Naive B cell (primary cell): ENCODE measurements at regions not wholly inside any gene's neighbourhood (a gene's known extent, or its start where the extent isn't known, plus 50 kb on each side); places are given as distances from the start of the nearest gene placed in this dataset.

Experiments
- ATAC-seq, 2 donors: fragments of 150-1000 bp; cut with Tn5 transposase; 2 replicates each; pipeline ENCODE4 v1.10.0; 2021; ENCODE audit warnings: low read depth in 2 of 2, mild to moderate bottlenecking in 2 of 2, moderate library complexity in 2 of 2
- DNase-seq: peaks from one replicate; pipeline ENCODE4 v3.0.0; 2022
- H3K27ac Mint-ChIP-seq, 6 donors: one replicate each; pipeline ENCODE4 v1.8.0; 2020 to 2022; ENCODE audit warnings: mild to moderate bottlenecking in 6 of 6, mixed read lengths in 6 of 6, moderate library complexity in 5 of 6, inconsistent platforms in 2 of 6
- H3K27me3 Mint-ChIP-seq, 3 donors: one replicate each; pipeline ENCODE4 v1.8.0; 2021 to 2022; ENCODE audit warnings: mixed read lengths in 3 of 3, mild to moderate bottlenecking in 1 of 3
- H3K36me3 Mint-ChIP-seq, 2 donors: one replicate each; pipeline ENCODE4 v1.8.0; 2020 to 2022; ENCODE audit warnings: mixed read lengths in 2 of 2, inconsistent platforms in 1 of 2, mild to moderate bottlenecking in 1 of 2
- H3K4me1 Mint-ChIP-seq, 3 donors: one replicate each; pipeline ENCODE4 v1.8.0; 2020 to 2022; ENCODE audit warnings: mixed read lengths in 3 of 3, inconsistent platforms in 1 of 3, mild to moderate bottlenecking in 1 of 3, moderate library complexity in 1 of 3
- H3K4me3 Mint-ChIP-seq, 8 donors: one replicate each; pipeline ENCODE4 v1.8.0; 2020 to 2022; ENCODE audit warnings: mild to moderate bottlenecking in 8 of 8, mixed read lengths in 8 of 8, moderate library complexity in 8 of 8, inconsistent platforms in 2 of 8
- H3K9me3 Mint-ChIP-seq, 7 donors: one replicate each; pipeline ENCODE4 v1.8.0; 2020 to 2022; ENCODE audit warnings: mixed read lengths in 7 of 7, mild to moderate bottlenecking in 5 of 7, inconsistent platforms in 2 of 7, moderate library complexity in 1 of 7

DNA sequence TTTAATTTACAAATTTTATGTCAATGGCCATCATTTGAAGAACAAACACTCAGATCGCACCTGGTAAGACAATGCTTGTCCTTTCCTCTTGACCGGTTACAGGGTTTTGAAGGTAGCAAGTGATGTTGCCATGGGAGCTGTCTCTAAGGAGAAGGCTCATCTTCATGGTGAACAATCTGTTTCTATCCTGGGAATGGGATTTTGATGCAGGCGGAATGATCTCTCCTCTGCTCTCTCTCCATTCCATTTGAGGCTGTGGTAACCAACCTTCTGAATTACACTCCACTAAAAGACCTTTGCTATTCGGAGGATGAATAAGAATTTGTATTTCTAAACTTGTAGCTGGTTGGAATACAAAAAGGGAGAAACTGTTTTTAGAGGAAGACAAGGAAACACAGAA lies 57.9 kb upstream of the SLC5A9 start:
- no peak overlapping the region for H3K4me3 Mint-ChIP-seq
- no peak for ATAC-seq
- peaks cover 4 to 21% (median 19%) of the 10 kb centered on the region in 3 donors for H3K27me3 Mint-ChIP-seq

DNA sequence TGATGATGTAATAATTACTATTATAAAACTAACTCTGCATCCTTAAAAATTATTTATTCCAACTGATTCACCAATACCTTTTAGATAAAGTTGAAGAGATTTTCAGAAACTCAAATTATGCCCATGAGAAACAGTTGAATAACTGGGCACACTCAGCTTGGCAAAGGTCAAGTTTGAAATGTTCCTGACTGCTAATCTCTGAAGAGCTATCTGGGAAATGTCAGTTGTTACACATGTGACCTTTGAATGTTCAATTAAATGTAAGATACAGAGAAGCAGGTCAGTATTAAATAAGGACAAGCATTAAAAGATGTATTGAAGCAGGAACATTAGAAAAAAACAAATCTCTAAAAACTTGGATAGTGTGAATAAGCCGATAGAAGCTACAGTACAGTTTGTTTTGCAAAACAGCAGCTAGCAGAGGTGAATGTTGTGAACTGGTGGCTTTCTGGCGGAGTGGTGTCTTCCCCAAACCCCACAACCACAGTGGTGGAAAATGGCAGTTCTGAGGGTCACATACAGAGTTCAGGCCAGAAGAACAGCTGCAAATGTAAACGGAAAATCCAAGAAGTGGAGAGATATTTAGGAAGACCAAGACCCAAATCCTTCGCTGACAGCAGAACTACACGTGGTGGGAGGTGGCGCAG lies 61.9 kb upstream of the SLC5A9 start:
- no peak for DNase-seq
- no peak for ATAC-seq
- Mint-ChIP-seq H3K27ac (no peak overlapping the region), H3K9me3 (peaks cover 0 to 2% (median 0%) of the 10 kb centered on the region in 7 donors), H3K4me3 (no peak overlapping the region), H3K4me1 (no peaks in the 10 kb centered on the region), H3K27me3 (peaks cover 4 to 19% (median 17%) of the 10 kb centered on the region in 3 donors), H3K36me3 (no peaks in the 10 kb centered on the region)

More for the DNA sequence above, 57.9 kb upstream of the SLC5A9 start:
- DNase-seq: no peak
- Mint-ChIP-seq H3K27ac (no peak overlapping the region), H3K9me3 (peaks cover 0 to 11% (median 6%) of the 10 kb centered on the region in 7 donors), H3K36me3 (no peaks in the 10 kb centered on the region), H3K4me1 (no peaks in the 10 kb centered on the region)

DNA sequence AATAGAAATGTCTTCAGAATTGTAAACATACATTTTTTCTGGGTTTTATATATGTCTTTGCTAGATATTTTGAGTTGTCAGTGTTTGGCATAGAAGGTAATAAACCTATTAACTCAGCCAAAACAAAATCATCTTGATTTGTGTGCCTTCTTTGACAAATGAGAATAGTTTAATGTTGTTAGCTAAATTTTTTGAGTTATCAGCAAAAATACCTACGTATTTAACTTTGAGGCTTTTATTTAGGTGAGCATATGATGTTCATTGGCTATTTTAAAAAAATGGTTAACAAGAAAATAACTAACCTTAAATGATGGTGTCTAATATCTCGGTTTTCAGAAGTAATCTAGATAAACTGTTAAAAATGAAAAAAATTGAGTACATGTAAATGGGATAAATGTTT lies 83.2 kb upstream of the SLC5A9 start:
- H3K27ac Mint-ChIP-seq: no peak overlapping the region
- H3K27me3 Mint-ChIP-seq: peaks cover 16 to 43% (median 29%) of the 10 kb centered on the region in 3 donors
- H3K4me3 Mint-ChIP-seq: no peak overlapping the region
- ATAC-seq (no peak), DNase-seq (no peak)
- peaks cover 0 to 12% (median 2%) of the 10 kb centered on the region in 7 donors for H3K9me3 Mint-ChIP-seq
- H3K4me1 Mint-ChIP-seq: no peaks in the 10 kb centered on the region
- H3K36me3 Mint-ChIP-seq: no peaks in the 10 kb centered on the region

DNA sequence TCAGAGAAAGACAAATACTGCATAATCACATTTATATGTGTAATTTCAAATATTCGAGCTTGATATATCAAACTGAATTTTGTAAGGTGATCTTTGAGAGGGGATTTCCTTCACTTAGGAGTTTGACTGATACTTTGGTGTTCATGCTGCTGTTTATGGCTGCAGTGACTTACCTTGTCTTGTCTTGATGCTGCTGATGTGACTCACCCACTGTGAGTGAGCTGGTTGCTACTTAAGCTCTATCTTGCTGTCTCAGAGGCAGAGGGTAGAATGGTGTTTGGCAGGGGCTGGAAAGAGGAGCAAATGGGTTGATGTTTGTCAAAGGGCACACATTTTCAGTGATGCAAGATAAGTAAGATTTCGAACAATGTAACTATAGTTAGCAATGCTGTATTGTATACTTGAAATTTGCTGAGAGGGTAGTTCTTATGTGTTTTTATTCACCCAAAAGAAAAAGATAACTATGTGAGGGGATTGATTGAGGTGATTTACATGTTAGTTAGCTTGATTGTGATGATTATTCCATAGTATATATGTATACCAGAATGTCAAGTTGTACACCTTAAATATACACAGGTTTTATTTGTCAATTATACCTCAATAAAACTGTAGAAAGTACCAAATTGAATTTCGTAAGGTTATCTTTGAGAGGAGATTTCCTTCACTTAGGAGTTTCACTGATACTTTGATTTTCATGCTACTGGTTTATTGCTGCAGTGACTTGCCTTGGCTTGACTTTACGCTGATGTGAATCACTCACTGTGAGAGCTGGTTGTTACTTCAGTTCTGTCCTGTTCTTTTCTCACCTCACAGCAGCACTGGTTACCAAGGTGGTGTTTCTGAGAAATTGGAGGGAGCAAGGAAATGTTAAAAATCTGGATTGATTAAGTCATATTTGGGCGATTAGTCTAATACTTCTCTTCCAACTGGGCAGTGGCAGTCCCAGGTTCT lies 94.5 kb upstream of the SLC5A9 start:
- peaks cover 9 to 25% (median 20%) of the 10 kb centered on the region in 3 donors for H3K27me3 Mint-ChIP-seq
- H3K4me1 Mint-ChIP-seq: no peaks in the 10 kb centered on the region
- no peak overlapping the region for H3K27ac Mint-ChIP-seq
- ATAC-seq (no peak), DNase-seq (no peak)
- no peak overlapping the region for H3K4me3 Mint-ChIP-seq
- H3K36me3 Mint-ChIP-seq: no peaks in the 10 kb centered on the region
- peaks cover 0 to 8% (median 4%) of the 10 kb centered on the region in 7 donors for H3K9me3 Mint-ChIP-seq

DNA sequence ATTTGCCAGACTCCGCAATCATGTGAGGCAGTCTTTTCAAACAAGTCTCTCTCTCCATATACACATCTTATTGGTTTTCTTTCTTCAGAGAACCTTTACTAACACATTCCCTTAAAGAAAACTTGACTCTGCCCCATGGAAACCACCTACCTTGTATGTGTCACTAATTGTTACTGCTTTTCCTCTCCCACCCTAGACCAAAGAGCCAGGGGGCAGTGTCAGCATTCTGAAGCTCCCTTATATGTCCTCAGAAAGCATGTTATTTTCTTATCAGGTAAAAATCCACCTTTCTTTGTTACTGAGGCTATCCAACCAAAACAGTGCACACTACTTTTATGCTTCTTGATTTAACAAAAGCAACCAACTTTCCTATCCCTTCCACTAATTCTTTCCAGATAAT lies 98.9 kb upstream of the SLC5A9 start:
- Mint-ChIP-seq H3K9me3 (peaks cover 0 to 11% (median 4%) of the 10 kb centered on the region in 7 donors), H3K27ac (no peak overlapping the region), H3K4me1 (no peaks in the 10 kb centered on the region), H3K36me3 (no peaks in the 10 kb centered on the region), H3K27me3 (peaks cover 15 to 44% (median 30%) of the 10 kb centered on the region in 3 donors), H3K4me3 (no peak overlapping the region)
- ATAC-seq (no peak), DNase-seq (no peak)

DNA sequence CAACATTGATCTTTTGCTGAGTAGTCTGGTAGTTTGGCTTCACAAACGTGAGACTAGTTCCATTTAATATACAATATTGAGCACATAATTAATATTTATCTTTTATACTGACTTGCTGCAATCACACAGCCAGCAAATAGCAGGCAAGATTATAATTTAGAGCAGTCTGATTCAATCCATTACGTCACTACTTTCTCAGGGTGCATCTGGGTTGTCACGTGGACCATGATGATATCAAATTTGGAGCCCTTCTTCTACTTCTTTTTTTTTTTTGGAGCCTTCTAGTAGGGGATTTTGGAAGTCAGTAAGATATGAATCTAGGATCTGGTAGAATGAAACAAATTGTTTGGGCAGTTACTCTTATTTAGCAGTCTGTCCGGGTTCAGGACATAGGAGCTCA lies 100.6 kb upstream of the SLC5A9 start:
- Mint-ChIP-seq H3K9me3 (peaks cover 0 to 19% (median 7%) of the 10 kb centered on the region in 7 donors), H3K4me3 (no peak overlapping the region), H3K27ac (no peak overlapping the region), H3K4me1 (no peaks in the 10 kb centered on the region), H3K36me3 (no peaks in the 10 kb centered on the region), H3K27me3 (peaks cover 11 to 44% (median 30%) of the 10 kb centered on the region in 3 donors)
- no peak for DNase-seq
- ATAC-seq: no peak

DNA sequence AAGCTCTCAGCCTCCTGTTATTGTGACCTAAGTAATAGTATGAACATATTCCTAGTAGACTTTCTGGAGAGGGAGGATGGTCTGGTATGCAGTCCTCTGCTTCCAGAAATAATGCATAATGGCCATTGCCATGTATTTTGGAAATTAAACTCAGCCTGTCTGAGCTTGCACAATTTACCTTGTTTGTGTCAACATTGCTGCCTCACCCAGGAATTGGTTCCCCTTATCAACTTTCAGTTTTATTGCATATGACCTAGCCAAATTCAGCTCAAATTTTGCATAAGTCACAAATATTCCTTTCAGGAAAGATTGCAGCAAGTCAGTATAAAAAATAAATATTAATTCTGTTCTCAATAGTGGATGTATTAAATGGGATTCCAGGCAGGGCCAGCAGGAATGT lies 101.9 kb upstream of the SLC5A9 start:
- Mint-ChIP-seq H3K27ac (no peak overlapping the region), H3K27me3 (peaks cover 20 to 41% (median 30%) of the 10 kb centered on the region in 3 donors), H3K36me3 (no peaks in the 10 kb centered on the region), H3K4me3 (no peak overlapping the region), H3K4me1 (no peaks in the 10 kb centered on the region), H3K9me3 (peaks cover 0 to 21% (median 7%) of the 10 kb centered on the region in 7 donors)
- DNase-seq (no peak), ATAC-seq (no peak)

DNA sequence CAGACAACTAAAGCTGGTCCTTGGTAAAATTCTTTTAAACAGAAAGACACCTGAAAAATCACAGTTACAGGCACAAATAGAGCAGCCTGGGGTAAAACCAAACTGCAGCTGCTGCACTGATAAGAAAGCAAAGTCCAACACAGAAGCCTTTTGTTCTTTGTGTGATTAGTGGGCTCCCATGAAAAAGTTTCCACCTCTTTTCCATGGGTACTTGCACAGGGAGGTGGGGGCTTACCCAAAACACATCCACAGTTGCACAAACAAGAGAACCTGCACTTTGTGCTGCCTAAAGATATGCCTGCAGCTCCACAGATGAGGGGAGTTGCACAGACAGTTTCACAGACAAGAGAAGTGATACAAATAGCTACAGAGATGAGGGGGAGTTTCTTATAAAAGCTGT lies 106.7 kb upstream of the SLC5A9 start:
- DNase-seq: no peak
- no peaks in the 10 kb centered on the region for H3K4me1 Mint-ChIP-seq
- no peaks in the 10 kb centered on the region for H3K36me3 Mint-ChIP-seq
- H3K9me3 Mint-ChIP-seq: peaks cover 0 to 20% (median 7%) of the 10 kb centered on the region in 7 donors
- ATAC-seq: no peak
- peaks cover 14 to 23% (median 21%) of the 10 kb centered on the region in 3 donors for H3K27me3 Mint-ChIP-seq
- no peak overlapping the region for H3K27ac Mint-ChIP-seq
- H3K4me3 Mint-ChIP-seq: no peak overlapping the region

DNA sequence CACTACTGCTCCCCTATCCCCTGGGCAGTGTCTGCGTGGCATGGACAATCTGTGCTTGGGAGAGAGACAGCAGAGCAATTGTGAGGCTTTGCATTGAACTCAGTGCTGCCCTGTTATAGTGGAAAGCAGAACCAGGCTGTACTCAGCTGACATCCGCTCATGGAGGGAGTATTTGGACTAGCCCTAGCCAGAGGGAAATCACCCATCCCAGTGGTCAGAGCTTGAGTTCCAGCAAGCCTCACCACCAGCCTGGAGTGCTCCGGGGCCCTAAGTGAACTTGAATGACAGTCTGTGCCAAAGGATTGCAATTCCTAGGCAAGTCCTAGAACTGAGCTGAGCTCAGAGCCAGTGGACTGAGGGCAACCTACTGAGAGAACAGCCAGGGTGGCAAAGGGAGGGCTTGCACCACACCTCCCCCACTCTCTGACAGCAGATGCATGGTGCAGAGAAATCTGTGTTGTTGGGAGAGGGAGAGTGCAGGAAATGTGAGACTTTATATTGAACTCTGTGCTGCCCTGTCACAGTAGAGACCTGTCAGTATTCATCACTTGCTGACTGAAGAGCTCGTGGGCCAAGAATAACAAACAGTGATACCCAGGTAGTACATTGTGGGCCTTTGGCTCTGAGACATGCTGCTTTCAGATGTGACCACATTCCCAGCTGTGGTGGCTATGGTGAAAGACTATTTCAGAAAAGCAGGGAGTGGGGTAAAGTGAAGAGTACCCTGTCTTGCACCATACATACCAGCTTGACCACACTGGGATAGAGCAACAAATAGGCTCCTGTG lies 107.7 kb upstream of the SLC5A9 start:
- no peak for DNase-seq
- no peak overlapping the region for H3K4me3 Mint-ChIP-seq
- H3K9me3 Mint-ChIP-seq: peaks cover 0 to 17% (median 7%) of the 10 kb centered on the region in 7 donors
- peaks cover 21 to 23% (median 21%) of the 10 kb centered on the region in 3 donors for H3K27me3 Mint-ChIP-seq
- no peaks in the 10 kb centered on the region for H3K4me1 Mint-ChIP-seq
- H3K36me3 Mint-ChIP-seq: no peaks in the 10 kb centered on the region
- no peak for ATAC-seq
- H3K27ac Mint-ChIP-seq: no peak overlapping the region

DNA sequence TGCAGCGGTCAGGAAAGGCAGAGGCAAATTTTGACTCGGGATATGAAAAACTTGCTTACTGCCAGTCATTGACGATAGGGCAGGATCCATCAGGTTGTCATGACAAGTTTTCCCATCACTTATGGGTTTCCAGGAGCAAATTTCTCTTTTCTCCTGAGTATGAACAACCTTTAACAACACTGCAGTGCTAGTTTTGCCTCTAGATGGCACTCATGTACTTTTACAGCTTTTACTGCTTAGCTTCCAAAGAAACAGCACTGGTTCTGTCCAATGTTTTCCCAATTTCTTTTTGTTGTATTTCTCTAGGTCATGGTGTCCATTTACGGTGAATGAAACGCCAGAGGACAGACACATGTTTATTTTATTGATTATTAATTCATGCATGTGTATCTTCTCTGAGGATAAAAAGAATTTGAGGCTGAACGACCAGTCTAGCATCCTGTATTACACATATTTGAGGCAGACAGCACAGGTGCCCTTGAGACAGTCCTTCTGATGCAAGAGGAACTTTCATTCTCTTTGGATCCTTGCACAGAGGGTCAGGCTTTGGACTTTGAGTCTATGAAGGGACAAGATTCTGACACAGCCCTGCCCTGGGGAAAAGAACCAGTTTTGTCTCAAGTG lies 112.3 kb upstream of the TRABD2B start:
- Mint-ChIP-seq H3K36me3 (no peaks in the 10 kb centered on the region), H3K9me3 (no peaks in the 10 kb centered on the region), H3K4me1 (no peaks in the 10 kb centered on the region), H3K27me3 (peaks cover 19 to 24% (median 19%) of the 10 kb centered on the region in 3 donors), H3K4me3 (no peak overlapping the region), H3K27ac (no peak overlapping the region)
- ATAC-seq: no peak
- DNase-seq: no peak

DNA sequence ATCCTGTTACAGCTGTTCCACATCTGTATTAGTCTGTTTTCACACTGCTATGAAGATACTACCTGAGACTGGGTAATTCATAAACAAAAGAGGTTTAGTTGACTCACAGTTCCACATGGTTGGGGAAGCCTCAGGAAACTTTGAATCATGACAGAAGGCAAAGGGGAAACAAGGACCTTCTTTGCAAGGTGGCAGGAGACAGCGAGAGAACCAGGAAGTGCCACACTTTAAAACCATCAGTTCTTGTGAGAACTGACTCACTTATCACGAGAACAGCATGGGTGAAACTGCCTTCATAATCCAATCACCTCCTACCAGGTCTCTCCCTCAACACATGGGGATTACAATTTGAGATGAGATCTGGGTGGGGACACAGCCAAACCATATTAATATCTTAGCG lies 110.3 kb upstream of the TRABD2B start:
- DNase-seq (no peak), ATAC-seq (no peak)
- Mint-ChIP-seq H3K27me3 (peaks cover 11 to 17% (median 15%) of the 10 kb centered on the region in 3 donors), H3K36me3 (no peaks in the 10 kb centered on the region), H3K4me3 (no peak overlapping the region), H3K27ac (no peak overlapping the region), H3K9me3 (no peaks in the 10 kb centered on the region), H3K4me1 (no peaks in the 10 kb centered on the region)

DNA sequence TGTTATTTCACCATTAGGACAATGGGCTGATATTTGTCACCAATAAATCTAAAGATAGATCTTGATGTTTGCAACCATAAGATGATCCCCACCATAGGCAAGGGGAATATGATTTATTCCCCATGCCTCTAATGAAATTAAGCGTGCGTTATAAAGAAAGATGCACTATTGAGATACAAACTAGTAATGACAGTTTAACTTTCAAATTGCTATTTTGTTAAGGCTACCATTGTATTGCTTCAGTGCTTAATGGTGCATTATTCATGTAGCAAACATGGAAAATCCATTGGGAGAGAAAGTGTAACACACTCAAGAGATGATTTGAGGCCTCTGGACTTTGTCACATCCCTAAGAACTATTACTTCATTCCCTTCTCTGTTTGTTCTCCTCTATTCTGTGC lies 108.9 kb upstream of the TRABD2B start:
- DNase-seq (no peak), ATAC-seq (no peak)
- Mint-ChIP-seq H3K27ac (no peak overlapping the region), H3K27me3 (peaks cover 10 to 24% (median 21%) of the 10 kb centered on the region in 3 donors), H3K9me3 (peaks cover 0 to 6% (median 0%) of the 10 kb centered on the region in 7 donors), H3K36me3 (no peaks in the 10 kb centered on the region), H3K4me1 (no peaks in the 10 kb centered on the region), H3K4me3 (no peak overlapping the region)

DNA sequence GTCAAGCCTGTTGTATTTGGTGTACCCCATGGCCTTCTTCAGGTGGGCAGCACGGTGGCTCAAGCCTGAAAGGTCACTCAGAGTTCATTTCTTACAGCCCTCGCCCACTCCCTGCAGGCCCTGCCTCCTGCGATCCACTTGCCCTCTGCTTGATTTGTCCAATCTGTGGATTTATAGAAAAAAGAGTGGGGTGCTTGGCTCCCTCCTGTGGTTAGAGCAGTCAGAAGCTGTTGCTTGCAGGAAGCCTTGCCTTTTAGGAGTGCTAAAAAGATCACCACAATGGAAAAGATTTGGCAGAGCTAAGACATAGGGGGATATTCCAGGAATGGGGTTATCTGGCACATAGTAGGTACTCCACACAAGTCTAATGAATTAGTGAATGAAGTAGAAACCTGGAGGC lies 108.0 kb upstream of the TRABD2B start:
- no peaks in the 10 kb centered on the region for H3K36me3 Mint-ChIP-seq
- H3K27me3 Mint-ChIP-seq: peaks cover 14 to 26% (median 19%) of the 10 kb centered on the region in 3 donors
- no peak overlapping the region for H3K4me3 Mint-ChIP-seq
- DNase-seq (no peak), ATAC-seq (no peak)
- peaks cover 0 to 6% (median 0%) of the 10 kb centered on the region in 7 donors for H3K9me3 Mint-ChIP-seq
- H3K27ac Mint-ChIP-seq: no peak overlapping the region
- no peaks in the 10 kb centered on the region for H3K4me1 Mint-ChIP-seq
